M059J (cell line): ENCODE measurements at regions not wholly inside any gene's neighbourhood (a gene's known extent, or its start where the extent isn't known, plus 50 kb on each side); places are given as distances from the start of the nearest gene placed in this dataset.
A peak's percentile ranks its signal among the peaks of the same experiment; 100 is the strongest.
"Not testable (repeated sequence)": the region's sequence is repeated elsewhere in the genome, so short reads cannot be mapped to it uniquely, and the experiment has no call there.

ENCODE experiments used
- DNase-seq: peaks from one replicate; pipeline ENCODE4 v3.0.0-alpha.2; 2012; ENCODE audit warnings: low read depth

- no peak for DNase-seq
Measured at GRCh38 chr11:112310848-112311247, 50.2 kb upstream of the PLET1 start.

GRCh38 chr11:112315057-112315720, 54.5 kb upstream of the PLET1 start:
- DNase-seq: no peak

- DNase-seq: no peak
Measured at GRCh38 chr11:112315861-112316739, 55.4 kb upstream of the PLET1 start.

GRCh38 chr11:112316971-112317370, 56.3 kb upstream of the PLET1 start:
- no peak for DNase-seq

- peak; percentile 92 for DNase-seq
Measured at GRCh38 chr11:112318184-112318591, 57.5 kb upstream of the PLET1 start.

GRCh38 chr11:112318661-112319060, 58.0 kb upstream of the PLET1 start:
- peak; percentile 18 for DNase-seq

GRCh38 chr11:112320668-112321067, 60.0 kb upstream of the PLET1 start:
- peak; percentile 77 for DNase-seq

GRCh38 chr11:112321501-112322172, 61.0 kb upstream of the PLET1 start:
- peak; percentile 97 for DNase-seq

- no peak for DNase-seq
Measured at GRCh38 chr11:112322173-112322790, 61.6 kb upstream of the PLET1 start.

- no peak for DNase-seq
Measured at GRCh38 chr11:112334381-112334780, 73.7 kb upstream of the PLET1 start.

GRCh38 chr11:112336356-112336886, 75.8 kb upstream of the PLET1 start:
- DNase-seq: no peak

- peak; percentile 24 for DNase-seq
Measured at GRCh38 chr11:112339566-112339965, 78.9 kb upstream of the PLET1 start.

- DNase-seq: no peak
Measured at GRCh38 chr11:112343368-112344039, 82.8 kb upstream of the PLET1 start.

GRCh38 chr11:112344040-112344413, 83.4 kb upstream of the PLET1 start:
- DNase-seq: no peak

- DNase-seq: no peak
Measured at GRCh38 chr11:112345166-112345565, 84.5 kb upstream of the PLET1 start.

- no peak for DNase-seq
Measured at GRCh38 chr11:112345706-112346105, 85.0 kb upstream of the PLET1 start.

- DNase-seq: no peak
Measured at GRCh38 chr11:112346586-112346985, 85.9 kb upstream of the PLET1 start.

GRCh38 chr11:112348480-112349029, 87.9 kb upstream of the PLET1 start:
- DNase-seq: no peak

- DNase-seq: not testable (repeated sequence)
Measured at GRCh38 chr11:112351423-112351822, 90.8 kb upstream of the PLET1 start.

- no peak for DNase-seq
Measured at GRCh38 chr11:112352907-112353306, 92.2 kb upstream of the PLET1 start.

GRCh38 chr11:112354364-112354763, 93.7 kb upstream of the PLET1 start:
- DNase-seq: no peak
